Umbilical cord (tissue), 1 donor: ENCODE measurements at regions not wholly inside any gene's neighbourhood (a gene's known extent, or its start where the extent isn't known, plus 50 kb on each side); places are given as distances from the start of the nearest gene placed in this dataset.
A peak's percentile ranks its signal among the peaks of the same experiment; 100 is the strongest.

Source experiments
- DNase-seq: peaks from one replicate; pipeline ENCODE4 v3.0.0-alpha.2; 2015; ENCODE audit warnings: low spot score

DNA sequence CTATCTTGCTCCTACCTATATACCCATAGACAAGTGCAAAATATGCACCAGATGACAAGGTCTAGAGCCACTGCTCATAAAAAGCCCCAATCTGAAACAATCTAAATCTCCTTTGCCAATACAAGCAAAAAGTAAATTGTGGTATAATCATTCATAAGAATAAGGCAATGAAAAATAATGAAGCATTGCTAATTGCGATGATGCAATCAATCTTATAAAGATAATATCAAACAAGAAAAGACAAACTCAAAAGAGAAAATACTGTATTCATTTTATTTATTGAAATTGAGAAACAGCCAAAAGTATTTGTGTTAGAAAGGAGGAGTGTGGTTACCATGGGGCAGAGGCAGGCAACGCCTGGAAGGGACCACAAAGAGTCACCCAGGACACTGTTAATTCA is 175.9 kb upstream of the GYPC start:
- no peak for DNase-seq

DNA sequence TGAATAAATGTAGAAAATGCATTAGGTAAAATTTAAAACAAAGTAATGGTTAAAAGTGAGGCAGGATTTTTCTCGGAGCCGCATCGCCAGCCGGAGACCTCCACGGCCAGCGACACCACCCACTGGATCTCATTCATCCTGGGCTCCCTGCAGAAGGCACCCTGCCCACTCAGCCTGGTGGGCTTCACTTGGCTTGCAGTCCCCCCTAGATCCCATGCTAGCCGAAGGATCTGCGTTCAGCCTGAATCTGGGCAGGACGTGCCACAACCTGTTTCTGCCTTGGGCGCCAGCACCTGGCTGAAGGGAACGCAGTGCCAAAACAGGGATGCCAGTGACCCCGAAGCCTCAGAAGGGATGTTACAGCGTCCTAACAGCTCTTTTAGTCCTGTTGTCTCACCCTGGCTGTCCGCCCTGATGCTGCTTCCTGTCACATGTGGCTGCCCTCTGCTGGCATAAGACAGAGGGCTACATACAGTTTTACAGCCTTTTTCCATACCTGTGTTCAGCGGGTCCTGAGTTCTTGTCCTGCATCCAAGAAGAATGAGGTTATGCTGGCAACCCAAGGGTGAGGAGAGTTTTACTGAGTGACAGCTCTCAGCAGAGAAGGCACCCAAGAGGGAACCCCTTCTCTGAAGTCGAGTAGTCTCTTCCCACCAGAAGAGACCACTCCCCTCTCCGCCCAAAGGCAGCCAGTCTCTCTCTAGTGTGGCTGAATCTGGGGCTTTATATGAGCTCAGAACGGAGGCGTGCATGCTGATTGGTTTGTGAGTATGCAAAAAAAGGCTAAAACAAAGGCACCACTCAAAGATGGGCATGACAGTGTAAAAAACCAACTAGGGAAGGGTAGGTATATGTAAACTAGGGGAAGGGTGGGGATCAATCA is 173.1 kb upstream of the GYPC start:
- no peak for DNase-seq

DNA sequence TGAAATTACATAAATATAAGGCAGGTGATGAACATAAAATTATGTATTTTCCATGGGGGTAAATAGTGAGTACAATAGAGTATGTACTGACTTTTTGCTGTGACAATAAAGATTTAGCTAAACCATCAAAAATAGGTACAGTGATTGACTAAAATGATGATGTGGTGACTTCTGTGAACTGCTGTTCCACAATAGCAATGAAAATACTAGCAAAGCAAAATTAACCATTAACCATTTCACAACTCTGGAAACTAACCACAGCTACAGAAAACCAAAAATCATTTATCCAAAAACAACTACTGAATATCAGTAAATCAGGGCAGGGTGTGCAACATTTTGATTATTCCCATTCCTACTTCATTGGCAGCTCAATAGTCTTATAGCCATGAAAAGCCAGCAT is 161.4 kb upstream of the GYPC start:
- DNase-seq: no peak

DNA sequence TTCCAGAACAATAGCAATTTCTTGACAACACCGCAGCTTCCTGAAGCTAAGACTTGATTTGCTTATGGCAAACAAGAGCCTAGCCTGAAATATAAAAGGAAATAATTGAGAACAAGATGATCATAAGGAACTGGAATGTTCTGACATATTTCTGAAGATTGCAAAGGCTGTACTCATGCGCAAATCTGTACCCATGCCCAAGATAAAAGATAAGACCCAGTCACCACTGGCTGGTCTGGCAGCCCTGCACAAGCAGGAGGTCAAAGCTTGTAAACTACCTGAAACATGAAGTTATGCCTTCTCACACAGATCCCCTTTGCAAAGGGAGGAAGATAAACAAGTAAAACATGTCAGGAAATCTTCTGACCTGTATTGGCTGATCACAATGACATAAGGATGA is 160.8 kb upstream of the GYPC start:
- DNase-seq: peak; percentile 3

DNA sequence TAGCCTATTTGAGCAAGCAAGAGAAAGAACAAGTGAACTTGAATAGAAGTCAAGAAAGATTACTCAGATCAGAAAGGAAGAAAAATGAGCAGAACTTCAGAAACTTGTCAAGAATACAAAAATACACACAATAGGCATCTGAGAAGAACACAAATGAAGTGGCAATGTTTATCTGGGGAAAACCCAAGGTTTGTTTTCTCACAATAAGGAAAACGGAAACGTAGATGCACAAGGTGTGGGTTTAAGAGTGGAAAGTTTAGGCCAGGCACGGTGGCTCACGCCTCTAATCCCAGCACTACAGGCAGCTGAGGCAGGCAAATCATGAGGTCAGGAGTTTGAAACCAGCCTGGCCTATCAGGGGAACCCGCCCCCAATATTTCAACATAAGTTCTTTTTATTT is 159.5 kb upstream of the GYPC start:
- DNase-seq: no peak

DNA sequence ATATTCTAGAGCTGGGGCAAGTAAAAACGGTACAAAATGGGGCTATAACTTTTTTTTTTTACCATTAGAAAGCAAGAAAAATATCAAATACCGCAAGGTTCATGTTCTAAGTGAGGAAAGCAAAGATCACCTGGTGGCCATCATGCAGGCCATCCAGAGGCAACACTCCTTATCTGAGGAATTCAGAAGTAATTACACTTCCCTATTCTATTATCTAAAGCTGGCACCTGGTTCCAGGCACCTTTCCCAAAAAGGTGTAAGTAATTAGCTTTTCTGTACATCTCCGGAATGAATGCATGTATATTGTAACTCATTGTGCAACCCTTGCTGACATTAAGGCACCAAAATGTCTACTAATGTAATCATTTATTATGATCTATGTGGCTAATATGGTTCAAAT is 152.5 kb upstream of the GYPC start:
- DNase-seq: no peak

DNA sequence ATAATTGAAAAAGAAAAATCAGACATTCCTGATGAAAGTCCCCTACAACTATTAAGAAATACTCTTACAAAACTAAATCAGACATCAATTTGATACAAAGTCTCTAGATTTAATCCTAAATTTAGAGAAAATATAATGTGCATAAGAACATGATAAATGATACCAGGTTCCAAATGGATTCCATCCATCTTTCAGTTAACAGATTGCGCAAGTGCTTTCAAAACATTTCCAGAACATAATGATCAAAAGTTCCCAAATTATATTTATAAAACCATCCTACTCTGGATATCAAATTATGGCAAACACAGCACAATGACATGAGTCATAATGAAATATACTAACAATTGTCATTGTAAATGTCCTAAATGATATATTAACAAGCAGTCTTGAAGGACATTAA is 151.0 kb upstream of the GYPC start:
- DNase-seq: no peak

DNA sequence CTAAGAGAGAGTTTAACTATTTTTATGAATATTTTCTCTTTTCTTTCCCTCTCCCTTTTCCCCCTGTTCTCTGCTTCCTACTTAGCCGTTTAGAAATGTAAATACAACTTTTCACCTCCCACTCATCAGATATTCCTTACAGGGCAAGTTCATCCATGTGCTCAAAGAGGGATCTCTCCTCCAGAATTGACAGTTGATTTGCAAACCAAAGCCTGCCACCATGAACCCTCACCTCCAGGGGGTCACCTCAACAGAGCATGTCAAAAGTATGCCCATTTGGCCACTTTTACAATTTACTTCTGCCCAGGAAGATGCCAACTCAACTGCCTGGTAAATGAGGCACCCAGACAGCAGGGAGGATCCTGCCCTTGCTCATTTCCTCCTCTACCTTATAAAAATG is 149.2 kb upstream of the GYPC start:
- DNase-seq: no peak

DNA sequence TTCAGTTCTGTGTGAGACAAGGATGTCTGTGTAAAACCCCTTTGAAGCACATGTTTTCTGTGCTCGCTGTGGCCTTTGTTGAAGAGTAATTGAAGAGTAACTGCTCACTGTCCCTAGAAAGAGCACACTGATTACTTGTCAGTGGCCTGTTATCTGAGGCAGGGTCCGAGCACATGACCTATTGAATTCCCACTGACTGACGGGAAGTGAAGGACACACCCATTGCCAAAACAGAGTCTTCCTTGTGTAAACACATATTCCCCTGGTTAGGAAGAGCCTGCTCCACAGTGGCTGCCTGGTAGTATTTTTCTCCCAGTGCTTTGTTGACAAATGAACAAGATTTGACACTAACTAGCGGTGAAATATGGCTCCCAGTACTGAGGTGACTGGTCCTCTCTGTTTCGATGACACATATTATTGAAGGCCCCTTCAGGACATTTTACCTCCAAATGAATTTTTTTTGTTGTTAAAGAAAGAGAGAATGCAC is 148.5 kb upstream of the GYPC start:
- peak; percentile 12 for DNase-seq

DNA sequence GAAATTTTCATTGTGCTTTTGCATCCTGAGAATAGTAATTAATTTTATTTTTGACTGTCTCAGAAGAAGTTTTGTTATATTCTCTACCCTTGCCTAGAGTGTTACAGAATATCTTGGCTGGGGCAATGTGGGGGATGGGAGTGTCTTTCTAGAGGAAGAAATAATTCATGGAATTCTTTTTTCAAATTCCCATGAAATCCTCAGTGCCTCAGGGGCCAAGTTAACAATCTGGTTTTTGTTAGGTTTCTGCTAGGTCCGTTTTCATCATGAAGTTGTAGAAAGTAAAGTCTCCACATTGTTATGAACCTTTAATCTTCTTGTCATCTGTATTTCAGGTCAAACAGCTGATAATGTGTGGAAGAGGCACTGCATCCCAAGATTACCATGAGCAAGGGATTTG is 145.6 kb upstream of the GYPC start:
- DNase-seq: peak; percentile 2

DNA sequence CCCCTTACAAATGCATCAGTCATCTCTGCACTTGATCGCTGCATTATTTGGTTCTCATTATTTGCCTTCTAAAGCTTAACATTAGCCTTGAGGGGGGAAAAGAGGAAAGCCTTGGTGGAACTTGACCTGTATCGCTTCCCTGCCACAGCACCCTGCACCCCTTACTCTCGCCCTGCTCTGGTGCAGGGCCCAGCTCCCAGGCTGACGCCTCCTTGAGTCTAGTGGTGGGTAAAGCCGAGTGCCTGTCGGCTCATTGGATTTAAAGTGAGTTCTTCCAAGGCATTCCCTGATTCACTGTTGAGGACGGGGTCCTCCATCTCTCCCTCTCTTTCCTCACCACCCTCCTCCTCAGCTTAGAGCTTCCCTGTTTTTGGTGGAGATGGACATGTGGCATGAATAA is 145.0 kb upstream of the GYPC start:
- DNase-seq: no peak

DNA sequence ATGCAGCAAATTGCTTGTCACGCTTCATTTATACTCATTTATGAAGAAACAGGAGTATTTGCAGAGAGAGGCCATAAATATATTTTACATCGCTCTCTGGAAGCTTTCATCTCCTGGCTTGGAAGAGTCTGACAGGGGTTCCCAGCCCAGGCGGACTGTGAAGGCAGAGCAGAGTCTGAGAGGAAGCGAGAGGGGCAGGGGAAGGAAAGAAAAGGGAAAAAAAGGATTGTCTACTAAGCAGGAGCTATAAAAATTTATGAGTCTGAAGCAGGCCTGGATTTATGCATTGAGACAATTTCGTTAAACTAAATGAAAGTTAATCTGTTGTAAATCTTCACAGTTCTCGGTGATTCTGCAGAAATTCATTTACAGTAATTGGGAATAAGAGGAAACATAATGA is 143.9 kb upstream of the GYPC start:
- peak; percentile 60 for DNase-seq

DNA sequence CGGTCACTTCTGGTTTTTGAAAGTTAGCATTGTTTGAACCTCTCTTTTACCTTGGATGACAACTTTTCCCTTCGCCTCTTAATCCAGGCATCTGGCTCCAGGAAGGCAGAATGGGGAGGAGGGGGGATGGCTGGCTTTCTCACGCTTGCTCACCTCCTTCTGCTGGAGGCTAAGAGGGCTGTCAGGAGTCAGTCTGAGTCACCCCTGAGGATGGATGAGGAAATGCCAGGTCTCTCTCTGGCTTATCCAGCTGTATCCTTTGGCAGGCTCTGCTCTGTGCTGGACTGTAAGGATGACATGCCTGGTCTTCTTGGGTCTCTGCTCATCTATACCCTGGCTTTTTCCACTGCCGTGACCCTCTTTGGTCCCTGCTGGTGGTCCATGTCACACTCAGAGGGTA is 142.9 kb upstream of the GYPC start:
- DNase-seq: peak; percentile 47

DNA sequence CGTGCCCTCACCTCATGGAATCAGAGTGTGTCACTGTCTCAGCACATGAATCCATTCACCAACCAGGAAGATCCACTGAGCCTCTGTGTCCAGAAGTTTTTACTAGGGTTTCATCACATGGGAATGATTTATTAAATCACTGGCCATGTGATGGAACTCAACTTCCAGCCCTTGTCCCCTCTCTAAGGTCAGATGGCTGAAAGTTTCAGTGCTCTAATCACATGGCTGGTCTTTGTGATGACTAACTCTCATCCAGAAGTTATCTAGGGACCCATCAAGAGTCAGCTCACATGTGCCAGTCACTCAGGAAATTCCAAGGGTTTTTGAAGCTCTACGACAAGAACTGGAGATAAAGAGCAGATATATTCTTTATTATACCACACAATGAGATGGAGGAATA is 140.5 kb upstream of the GYPC start:
- no peak for DNase-seq

DNA sequence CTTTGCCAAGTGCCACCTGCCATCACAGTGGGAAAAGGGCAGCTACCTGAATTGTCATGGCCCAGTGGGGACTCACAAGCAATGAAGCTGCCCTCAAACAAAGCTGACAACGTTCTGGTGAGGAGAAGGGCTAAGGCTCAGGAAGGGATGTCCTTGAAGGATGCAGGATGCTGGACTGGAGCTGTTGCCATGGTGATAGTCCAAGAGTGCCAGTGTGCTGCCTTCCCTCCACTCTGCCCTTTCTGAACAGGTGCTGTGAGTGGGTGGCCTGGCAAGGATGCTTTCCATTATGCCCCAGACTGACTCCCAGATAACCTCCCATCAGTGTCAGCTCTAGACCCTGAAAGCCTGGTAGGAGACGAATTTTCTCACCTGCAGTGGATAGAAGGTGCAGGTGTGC is 137.8 kb upstream of the GYPC start:
- DNase-seq: no peak

DNA sequence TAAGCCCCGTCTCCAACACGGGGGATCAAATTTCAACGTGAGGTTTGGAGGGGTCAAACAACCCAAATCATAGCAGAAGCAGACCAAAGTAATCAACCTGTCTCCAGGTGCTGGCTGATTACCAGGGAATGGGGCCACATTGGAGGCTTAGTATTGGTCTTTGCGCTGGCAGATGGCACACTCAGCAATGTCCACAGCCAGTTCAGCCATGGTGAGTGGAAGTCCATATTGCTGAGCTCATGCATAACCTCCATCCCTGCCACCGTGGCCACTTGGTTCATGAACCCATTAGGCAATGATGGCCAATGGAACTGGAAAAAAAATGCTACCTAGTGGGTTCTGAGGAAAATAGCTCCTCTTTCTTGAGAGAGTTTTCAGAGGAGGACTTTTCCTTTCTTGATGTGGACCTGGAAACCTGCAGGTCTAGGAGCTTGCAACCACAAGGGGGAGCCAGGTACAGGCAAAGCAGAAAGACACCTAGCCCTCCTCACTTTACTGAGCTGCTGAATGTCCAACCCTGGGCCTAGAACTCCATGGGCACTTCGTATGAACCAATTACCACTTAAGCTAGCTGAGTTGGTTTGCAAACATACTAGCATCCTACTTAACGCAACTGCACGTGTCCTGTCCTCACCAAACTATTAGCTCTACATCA is 128.0 kb upstream of the GYPC start:
- DNase-seq: peak; percentile 19

DNA sequence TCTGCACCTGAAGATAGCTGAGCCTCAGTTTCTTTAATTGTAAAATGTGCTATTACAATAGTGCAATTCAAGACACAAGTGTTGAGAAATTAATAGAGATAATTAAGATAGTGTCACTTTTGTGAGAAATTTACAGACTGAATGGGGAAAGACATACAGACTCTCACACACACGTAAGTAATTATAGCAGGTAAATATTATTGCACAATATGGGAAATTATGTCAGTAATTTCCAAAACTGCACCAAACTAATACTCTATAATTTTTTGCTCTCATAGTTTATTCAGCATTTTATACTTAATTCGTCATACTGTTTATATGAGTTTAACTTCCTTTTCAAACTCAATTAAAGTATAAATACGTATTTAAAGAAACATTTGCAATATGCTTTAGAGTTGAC is 124.9 kb upstream of the GYPC start:
- DNase-seq: no peak

DNA sequence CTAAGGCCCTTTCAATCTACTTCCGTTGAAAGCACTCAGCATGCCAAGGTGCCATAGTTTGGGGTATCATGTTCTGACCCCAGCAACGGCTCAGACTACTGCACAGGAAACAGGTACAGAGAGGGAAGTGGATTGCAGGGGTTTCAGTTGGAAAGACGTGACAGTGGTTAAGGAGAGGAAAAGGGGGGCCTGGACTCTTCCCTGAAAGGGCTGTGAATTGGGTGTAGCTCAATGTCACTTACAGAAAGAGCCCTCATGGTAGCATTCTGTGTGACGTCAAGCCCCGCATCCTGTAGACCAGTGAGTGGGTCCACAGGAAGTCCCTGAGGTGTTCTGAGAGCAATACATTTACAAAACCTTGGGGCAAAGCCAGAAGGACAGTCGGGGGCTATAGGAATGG is 121.5 kb upstream of the GYPC start:
- DNase-seq: no peak

DNA sequence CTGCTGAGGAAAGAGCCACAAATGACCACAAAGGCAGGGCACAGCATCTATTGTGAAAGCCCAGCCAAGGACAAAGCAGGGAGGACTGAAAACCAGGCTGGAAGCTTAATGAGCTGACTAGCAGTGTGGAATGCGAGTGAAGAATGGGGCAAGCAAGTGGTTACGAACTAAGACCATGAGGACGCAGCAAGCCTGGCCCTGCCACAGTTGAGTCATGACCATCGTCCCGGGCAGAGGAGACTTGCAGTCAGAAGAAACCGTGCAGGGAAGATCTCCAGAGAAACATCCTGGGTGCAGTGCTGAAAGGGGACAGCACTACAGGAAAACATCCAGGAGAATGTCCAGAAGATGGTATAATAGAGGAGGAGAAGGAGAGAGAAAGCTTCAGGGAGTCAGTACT is 120.5 kb upstream of the GYPC start:
- DNase-seq: no peak

DNA sequence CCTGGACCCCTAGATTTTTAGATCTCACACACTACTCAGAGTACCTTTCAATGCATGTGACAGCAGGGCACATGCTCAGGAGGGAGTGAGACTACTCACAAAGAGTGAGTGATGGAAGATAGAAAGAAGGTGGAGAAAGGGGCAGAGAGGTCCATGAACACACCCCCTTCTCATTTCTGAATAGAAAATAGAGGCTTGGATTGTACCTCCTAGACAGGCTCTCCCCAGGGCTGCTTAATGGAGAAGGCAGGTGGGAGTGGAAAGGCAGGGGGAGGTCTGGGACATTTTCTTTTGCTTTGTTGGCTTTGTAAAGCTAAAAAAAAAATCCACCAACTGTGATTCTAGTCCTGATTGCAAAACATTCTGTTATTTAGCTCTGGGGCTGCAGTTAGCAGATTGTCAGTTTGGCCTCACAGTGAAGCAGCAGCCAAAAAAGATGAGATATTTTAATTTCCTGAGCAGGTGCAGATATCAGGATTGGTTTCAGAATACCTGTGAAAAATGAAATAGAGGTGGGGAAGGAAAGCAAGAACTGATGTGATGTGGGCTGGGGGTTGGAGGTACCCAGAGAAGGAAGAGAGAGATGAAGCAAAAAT is 119.3 kb upstream of the GYPC start:
- DNase-seq: no peak

DNA sequence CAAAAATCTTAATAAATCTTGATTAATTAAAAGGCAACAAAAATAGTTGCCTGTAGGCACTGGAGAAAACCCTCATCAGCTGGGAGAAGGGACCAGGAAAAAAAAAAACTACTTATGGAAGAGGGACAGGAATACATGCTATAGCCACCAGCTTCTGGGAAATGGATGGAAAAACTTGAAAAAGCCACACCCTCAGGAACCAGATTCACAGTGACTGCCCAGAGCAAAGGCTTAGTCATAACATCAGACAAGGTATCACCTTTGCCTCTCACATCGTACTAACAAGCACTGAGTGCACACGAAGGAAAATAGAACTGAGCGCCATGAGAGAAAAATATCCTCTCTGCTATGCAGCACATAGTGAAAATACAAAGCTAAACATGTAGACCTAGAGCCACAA is 116.9 kb upstream of the GYPC start:
- DNase-seq: no peak

DNA sequence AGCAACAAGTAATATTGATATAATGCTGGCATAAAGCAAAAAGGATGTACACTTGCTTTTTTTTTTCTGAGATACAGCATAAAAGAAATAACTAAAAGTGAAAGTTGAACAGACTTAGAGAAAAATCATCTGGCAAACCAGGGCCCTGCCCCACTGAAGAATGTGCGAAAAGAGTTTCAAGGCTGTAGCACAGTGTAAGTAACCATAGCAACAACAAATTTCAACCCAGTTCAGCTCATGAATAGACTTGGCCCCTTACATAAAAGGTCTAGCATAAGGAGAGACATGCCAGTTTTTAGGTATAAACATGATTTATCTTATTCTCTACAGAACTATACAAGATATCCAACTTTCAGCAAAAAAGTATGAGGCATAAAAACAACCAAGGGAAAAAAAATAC is 113.7 kb upstream of the GYPC start:
- DNase-seq: no peak

DNA sequence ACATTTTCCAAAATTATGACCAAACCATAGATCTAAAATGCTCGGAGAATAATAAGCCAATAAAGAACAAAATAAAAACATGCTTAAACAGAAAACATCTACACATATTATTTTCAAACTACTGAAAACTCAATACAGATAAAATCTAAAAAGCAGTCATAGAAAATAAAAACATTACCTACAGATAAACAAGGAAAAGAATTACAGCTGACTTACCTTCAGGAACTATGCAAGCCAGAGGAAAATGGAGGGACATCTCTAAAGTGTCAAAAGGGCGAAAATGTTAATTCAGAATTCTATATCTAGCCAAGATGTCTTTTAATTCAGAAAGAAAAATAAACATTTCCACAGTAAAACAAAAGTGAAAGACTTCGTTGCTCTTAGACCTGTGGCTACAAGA is 112.9 kb upstream of the GYPC start:
- DNase-seq: no peak
